Mesendoderm (in vitro differentiated cells): ENCODE measurements at regions not wholly inside any gene's neighbourhood (a gene's known extent, or its start where the extent isn't known, plus 50 kb on each side); places are given as distances from the start of the nearest gene placed in this dataset.
A peak's percentile ranks its signal among the peaks of the same experiment; 100 is the strongest.

ENCODE experiments used
- DNase-seq: peaks from one replicate; pipeline ENCODE4 v3.0.0; 2013
- H2AK5ac ChIP-seq: 2 replicates; pipeline ENCODE4 v1.6.1; 2013; ENCODE audit warnings: low read length, inconsistent platforms
- H2BK120ac ChIP-seq: 2 replicates; pipeline ENCODE4 v1.6.1; 2013; ENCODE audit warnings: low read depth, mild to moderate bottlenecking, low read length, moderate library complexity, mixed read lengths
- H2BK15ac ChIP-seq: replicated peaks from 2 replicates; pipeline ENCODE4 v1.6.1; 2013; ENCODE audit warnings: low read depth, mild to moderate bottlenecking, moderate library complexity
- H2BK5ac ChIP-seq: 2 replicates; pipeline ENCODE4 v1.6.1; 2013; ENCODE audit warnings: low read length, inconsistent platforms
- H3K18ac ChIP-seq: 2 replicates; pipeline ENCODE4 v1.6.1; 2013; ENCODE audit warnings: mild to moderate bottlenecking, low read length, mixed read lengths
- H3K23ac ChIP-seq: one replicate; pipeline ENCODE4 v1.6.1; 2013; ENCODE audit warnings: low read length
- H3K27ac ChIP-seq: 2 replicates; pipeline ENCODE4 v1.5.1; 2013; ENCODE audit warnings: low read depth, mild to moderate bottlenecking, inconsistent platforms, low read length, moderate library complexity
- H3K27me3 ChIP-seq: 2 replicates; pipeline ENCODE4 v1.6.1; 2013; ENCODE audit warnings: low read length, control low read depth, mild to moderate bottlenecking, inconsistent platforms; ENCODE audit not compliant: insufficient read depth, poor library complexity
- H3K36me3 ChIP-seq: 2 replicates; pipeline ENCODE4 v1.6.1; 2013; ENCODE audit warnings: low read length, inconsistent platforms; ENCODE audit not compliant: control insufficient read depth, insufficient read depth
- H3K4ac ChIP-seq: one replicate; pipeline ENCODE4 v1.6.1; 2013; ENCODE audit warnings: low read depth, mild to moderate bottlenecking, low read length, moderate library complexity
- H3K4me1 ChIP-seq: 2 replicates; pipeline ENCODE4 v1.6.1; 2013; ENCODE audit warnings: low read depth, low read length, inconsistent platforms; ENCODE audit not compliant: control insufficient read depth
- H3K4me2 ChIP-seq: 2 replicates; pipeline ENCODE4 v1.6.1; 2013; ENCODE audit warnings: low read length
- H3K4me3 ChIP-seq: 2 replicates; pipeline ENCODE4 v1.5.1; 2013; ENCODE audit warnings: mild to moderate bottlenecking, low read length
- H3K56ac ChIP-seq: one replicate; pipeline ENCODE4 v1.6.1; 2013; ENCODE audit warnings: low read length
- H3K79me1 ChIP-seq: 2 replicates; pipeline ENCODE4 v1.6.1; 2013; ENCODE audit warnings: low read length, inconsistent platforms
- H3K79me2 ChIP-seq: 2 replicates; pipeline ENCODE4 v1.6.1; 2013; ENCODE audit warnings: mild to moderate bottlenecking, low read length; ENCODE audit not compliant: control insufficient read depth, insufficient read depth
- H3K9ac ChIP-seq: 2 replicates; pipeline ENCODE4 v1.6.1; 2013; ENCODE audit warnings: low read length, inconsistent platforms
- H4K5ac ChIP-seq: one replicate; pipeline ENCODE4 v1.6.1; 2013; ENCODE audit warnings: low read length
- H4K8ac ChIP-seq: one replicate; pipeline ENCODE4 v1.6.1; 2013; ENCODE audit warnings: low read depth, mild to moderate bottlenecking, control low read depth, low read length, moderate library complexity
- WGBS: extraction: QIAGEN DNeasy Blood & Tissue Kit; methylation state at CpG from one replicate; pipeline ENCODE4 v1.1.7; 2013; ENCODE audit warnings: low lambda C conversion rate, missing lambda C conversion rate; ENCODE audit not compliant: insufficient coverage; ENCODE audit errors: extremely low coverage; 5-methylcytosine and 5-hydroxymethylcytosine counted together

DNA sequence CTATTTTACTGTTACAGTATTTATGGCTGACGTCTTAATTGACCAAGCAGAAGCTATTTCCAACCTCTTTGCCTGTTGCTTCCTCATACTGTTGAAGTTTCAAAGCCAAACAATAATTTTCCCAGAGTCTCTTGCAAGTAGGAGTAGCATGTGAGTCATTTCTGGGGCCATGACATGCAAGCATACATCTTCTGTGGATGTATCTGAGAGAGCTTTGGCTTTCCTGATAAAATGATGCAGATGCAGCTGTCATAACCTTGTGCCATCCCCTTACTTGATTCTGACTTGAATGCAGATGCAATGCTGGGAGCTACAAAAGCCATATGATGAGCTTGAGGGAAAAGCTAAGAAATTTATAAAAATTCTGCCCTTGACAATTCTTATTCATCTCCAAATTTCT, 243.1 kb upstream of the TENM4 start:
- H3K79me2 ChIP-seq, result no peaks in the 10 kb centered on the region
- H3K27me3 ChIP-seq, result no peaks in the 10 kb centered on the region
- no peak overlapping the region for H2BK15ac ChIP-seq
- H4K8ac ChIP-seq, result no peak overlapping the region
- no peak overlapping the region for H3K4me2 ChIP-seq
- H3K79me1 ChIP-seq, result no peaks in the 10 kb centered on the region
- H2AK5ac ChIP-seq, result no peak overlapping the region
- no peak overlapping the region for H3K18ac ChIP-seq
- no peak overlapping the region for H3K9ac ChIP-seq
- H2BK120ac ChIP-seq, result no peak overlapping the region
- no peaks in the 10 kb centered on the region for H3K36me3 ChIP-seq
- H3K4me3 ChIP-seq, result no peak overlapping the region
- H3K27ac ChIP-seq, result no peak overlapping the region
- no CpG with 5 or more reads among the region's 1 CpG for WGBS
- H3K56ac ChIP-seq, result no peak overlapping the region
- H4K5ac ChIP-seq, result no peak overlapping the region
- H3K4me1 ChIP-seq, result peaks cover 3% of the 10 kb centered on the region
- no peak overlapping the region for H2BK5ac ChIP-seq
- no peak for DNase-seq
- no peak overlapping the region for H3K4ac ChIP-seq
- H3K23ac ChIP-seq, result no peak overlapping the region

DNA sequence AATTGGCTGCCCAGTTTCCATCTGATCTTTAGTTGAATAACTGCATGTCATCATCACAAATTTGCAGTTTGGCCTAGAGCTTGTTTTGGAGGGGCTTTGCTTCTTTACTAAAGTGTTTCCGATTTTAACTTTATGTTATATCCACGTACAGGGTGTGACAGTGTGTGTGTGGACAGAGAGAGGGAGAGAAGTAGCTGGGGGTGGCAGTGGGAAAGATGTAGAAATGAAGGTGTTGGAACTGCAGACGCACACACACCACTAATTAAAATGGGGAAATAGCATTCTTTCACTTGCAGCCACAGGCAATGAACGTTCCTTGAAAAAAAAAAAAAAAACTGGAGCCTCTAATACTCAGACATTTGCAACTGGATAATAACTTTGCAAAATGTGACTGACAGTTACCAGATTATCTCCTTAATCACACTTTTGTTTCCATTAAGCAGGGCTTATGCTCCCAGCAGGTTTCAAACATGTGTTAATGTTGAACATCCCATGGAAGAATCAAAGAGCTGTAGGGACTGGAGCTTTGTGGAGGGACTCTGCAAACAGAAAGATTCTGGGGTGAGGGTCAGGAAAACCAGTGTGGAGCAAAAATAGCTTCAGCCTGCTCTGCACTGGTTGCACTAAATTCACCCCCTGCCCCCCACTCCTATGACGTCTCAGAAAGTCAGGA, 238.1 kb upstream of the TENM4 start:
- H3K27ac ChIP-seq, result no peak overlapping the region
- H3K18ac ChIP-seq, result no peak overlapping the region
- no peak overlapping the region for H2BK120ac ChIP-seq
- no peak overlapping the region for H3K56ac ChIP-seq
- H2AK5ac ChIP-seq, result no peak overlapping the region
- no CpG with 5 or more reads among the region's 5 CpGs for WGBS
- no peak overlapping the region for H3K4ac ChIP-seq
- no peak overlapping the region for H3K23ac ChIP-seq
- no peak overlapping the region for H3K4me2 ChIP-seq
- no peak overlapping the region for H4K5ac ChIP-seq
- no peak overlapping the region for H3K4me3 ChIP-seq
- H3K4me1 ChIP-seq, result peaks cover 3% of the 10 kb centered on the region
- H3K27me3 ChIP-seq, result no peaks in the 10 kb centered on the region
- no peaks in the 10 kb centered on the region for H3K36me3 ChIP-seq
- H3K79me2 ChIP-seq, result no peaks in the 10 kb centered on the region
- no peak overlapping the region for H4K8ac ChIP-seq
- no peak overlapping the region for H2BK15ac ChIP-seq
- no peaks in the 10 kb centered on the region for H3K79me1 ChIP-seq
- no peak overlapping the region for H3K9ac ChIP-seq
- peak; percentile 34 for DNase-seq
- H2BK5ac ChIP-seq, result no peak overlapping the region

DNA sequence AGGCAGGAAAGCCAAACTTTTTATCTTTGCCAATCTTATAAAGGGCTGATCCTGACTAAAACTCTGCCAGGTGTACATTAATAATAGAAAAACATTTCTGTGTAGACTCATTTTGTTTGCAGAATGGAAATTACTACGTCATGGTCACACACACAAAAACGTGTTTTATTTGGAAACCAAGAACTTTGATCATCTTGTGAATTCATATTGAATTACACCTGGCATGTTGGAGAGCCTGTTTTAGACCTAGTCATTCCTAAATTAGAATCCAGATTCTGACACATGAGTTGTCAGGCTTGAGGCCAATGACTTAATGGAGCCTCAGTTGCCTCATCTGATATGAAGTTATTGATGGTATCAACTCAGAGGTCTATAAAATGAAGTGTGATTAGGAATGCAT, 235.6 kb upstream of the TENM4 start:
- Histone ChIP-seq H3K79me1 (no peaks in the 10 kb centered on the region), H2BK120ac (no peak overlapping the region), H2BK5ac (no peak overlapping the region), H3K4ac (no peak overlapping the region), H3K56ac (no peak overlapping the region), H3K9ac (no peak overlapping the region), H3K4me1 (peaks cover 3% of the 10 kb centered on the region), H4K8ac (no peak overlapping the region), H3K27me3 (no peaks in the 10 kb centered on the region), H4K5ac (no peak overlapping the region), H3K18ac (no peak overlapping the region), H2BK15ac (no peak overlapping the region), H3K4me2 (no peak overlapping the region), H3K27ac (no peak overlapping the region), H3K79me2 (no peaks in the 10 kb centered on the region), H3K23ac (no peak overlapping the region), H2AK5ac (no peak overlapping the region), H3K36me3 (no peaks in the 10 kb centered on the region), H3K4me3 (no peak overlapping the region)
- no peak for DNase-seq
- WGBS, result no CpG with 5 or more reads among the region's 2 CpGs

DNA sequence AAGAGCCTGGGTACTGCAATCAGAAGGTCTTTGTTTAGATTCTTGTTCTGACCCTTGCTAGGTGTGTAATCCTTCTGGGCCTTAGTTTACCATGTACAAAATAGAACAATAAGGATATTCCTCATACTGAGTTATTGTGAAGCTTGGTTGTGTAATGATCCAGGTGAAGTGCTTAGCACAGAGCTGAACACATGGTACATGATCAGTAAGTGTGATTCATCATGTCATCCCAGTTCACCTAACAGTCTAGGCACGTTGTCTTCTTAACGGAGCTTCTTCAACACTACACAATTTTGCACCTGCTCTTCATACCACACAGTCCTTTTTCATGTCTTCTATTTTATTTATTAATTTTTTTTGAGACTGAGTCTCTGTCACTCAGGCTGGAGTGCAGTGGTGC, 234.3 kb upstream of the TENM4 start:
- H3K56ac ChIP-seq, result no peak overlapping the region
- no peaks in the 10 kb centered on the region for H3K79me1 ChIP-seq
- H3K79me2 ChIP-seq, result no peaks in the 10 kb centered on the region
- H3K4me1 ChIP-seq, result peaks cover 3% of the 10 kb centered on the region
- H3K4me2 ChIP-seq, result no peak overlapping the region
- no peak overlapping the region for H3K18ac ChIP-seq
- no peak overlapping the region for H4K8ac ChIP-seq
- no peak overlapping the region for H3K23ac ChIP-seq
- no CpG with 5 or more reads among the region's 2 CpGs for WGBS
- no peak overlapping the region for H2BK120ac ChIP-seq
- no peak overlapping the region for H3K4me3 ChIP-seq
- H4K5ac ChIP-seq, result no peak overlapping the region
- no peak overlapping the region for H3K9ac ChIP-seq
- no peaks in the 10 kb centered on the region for H3K27me3 ChIP-seq
- DNase-seq, result no peak
- no peaks in the 10 kb centered on the region for H3K36me3 ChIP-seq
- no peak overlapping the region for H3K4ac ChIP-seq
- H2BK5ac ChIP-seq, result no peak overlapping the region
- no peak overlapping the region for H2BK15ac ChIP-seq
- no peak overlapping the region for H3K27ac ChIP-seq
- no peak overlapping the region for H2AK5ac ChIP-seq

DNA sequence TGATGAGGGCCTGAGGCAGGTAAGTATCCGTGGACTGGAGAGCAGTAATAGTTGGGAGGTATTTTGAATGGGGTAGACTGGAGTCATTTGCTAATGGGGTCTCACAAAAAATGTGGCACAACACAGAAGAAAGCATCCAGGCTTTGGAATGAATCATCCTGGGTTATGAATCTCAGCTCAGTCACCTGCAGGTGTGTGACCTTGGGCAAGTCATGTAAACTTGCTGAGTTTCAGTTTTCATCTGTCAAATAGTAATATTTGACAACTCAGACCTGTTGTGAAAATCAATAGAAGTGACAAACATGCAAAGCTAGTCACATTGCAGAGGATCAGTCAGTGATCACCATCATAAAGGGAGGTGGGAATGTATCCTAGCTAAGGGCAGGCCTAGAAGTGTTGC, 232.0 kb upstream of the TENM4 start:
- Histone ChIP-seq H4K8ac (no peak overlapping the region), H3K56ac (no peak overlapping the region), H2BK120ac (no peak overlapping the region), H3K79me1 (no peaks in the 10 kb centered on the region), H3K9ac (no peak overlapping the region), H3K36me3 (no peaks in the 10 kb centered on the region), H3K79me2 (no peaks in the 10 kb centered on the region), H2BK15ac (no peak overlapping the region), H4K5ac (no peak overlapping the region), H3K4me2 (no peak overlapping the region), H3K27me3 (no peaks in the 10 kb centered on the region), H3K4ac (no peak overlapping the region), H3K18ac (no peak overlapping the region), H2BK5ac (no peak overlapping the region), H3K4me3 (no peak overlapping the region), H3K23ac (no peak overlapping the region), H3K27ac (no peak overlapping the region), H2AK5ac (no peak overlapping the region), H3K4me1 (no peaks in the 10 kb centered on the region)
- no peak for DNase-seq
- WGBS, result no CpG with 5 or more reads among the region's 1 CpG

DNA sequence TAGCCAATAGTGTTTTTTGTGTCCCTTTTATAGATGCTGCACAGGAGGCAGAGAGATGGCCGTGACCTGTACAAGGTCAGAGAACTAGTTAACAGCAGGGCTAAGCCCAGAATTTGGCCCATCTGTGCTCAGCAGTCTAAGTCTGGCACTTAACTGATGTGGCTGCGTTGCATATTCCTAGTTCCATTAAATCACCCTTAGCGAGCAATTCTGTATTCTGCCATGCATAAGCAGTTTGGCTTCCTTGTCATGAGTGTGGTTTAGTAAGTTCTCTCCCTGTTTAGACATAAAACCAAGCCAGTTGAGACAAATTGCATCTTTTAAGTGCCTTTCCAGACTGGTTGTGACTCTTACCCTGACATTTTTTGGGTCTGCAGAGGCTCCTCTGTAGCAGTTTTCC, 230.6 kb upstream of the TENM4 start:
- DNase-seq, result no peak
- no CpG with 5 or more reads among the region's 3 CpGs for WGBS

More for the DNA sequence above, 230.6 kb upstream of the TENM4 start:
- H3K56ac ChIP-seq, result no peak overlapping the region
- H3K9ac ChIP-seq, result no peak overlapping the region
- H3K18ac ChIP-seq, result no peak overlapping the region
- H2BK5ac ChIP-seq, result no peak overlapping the region
- H3K23ac ChIP-seq, result no peak overlapping the region
- no peaks in the 10 kb centered on the region for H3K27me3 ChIP-seq
- H3K79me2 ChIP-seq, result no peaks in the 10 kb centered on the region
- H2BK15ac ChIP-seq, result no peak overlapping the region
- H3K79me1 ChIP-seq, result no peaks in the 10 kb centered on the region
- H3K4me3 ChIP-seq, result no peak overlapping the region
- H3K4ac ChIP-seq, result no peak overlapping the region
- H2AK5ac ChIP-seq, result no peak overlapping the region
- no peaks in the 10 kb centered on the region for H3K36me3 ChIP-seq
- H3K4me1 ChIP-seq, result no peaks in the 10 kb centered on the region
- no peak overlapping the region for H4K8ac ChIP-seq
- no peak overlapping the region for H4K5ac ChIP-seq
- H3K27ac ChIP-seq, result no peak overlapping the region
- H3K4me2 ChIP-seq, result no peak overlapping the region
- H2BK120ac ChIP-seq, result no peak overlapping the region
